ENCODE measurements at regions not wholly inside any gene's neighbourhood (a gene's known extent, or its start where the extent isn't known, plus 50 kb on each side); places are given as distances from the start of the nearest gene placed in this dataset.

- ChIA-PET CTCF (no interaction called here), POLR2A (interaction anchor here (0.8 kb wide), 1 partner anchor 9 kb away, joined by 4 read pairs; no protein-coding TSS in a partner anchor)
- no TSS peak for BruUV-seq (replicated peaks)
- no peak for TF ChIP-seq CTCF (IDR thresholded peaks at IDR 0.05; ENCODE audit: unreplicated experiment)
- Mint-ChIP-seq H3K36me3 (ENCODE audit: insufficient read depth, unreplicated experiment) (no peaks in the 10 kb centered on the region), H3K9me3 (ENCODE audit: unreplicated experiment) (no peaks in the 10 kb centered on the region), H3K4me3 (ENCODE audit: unreplicated experiment) (no peak overlapping the region), H3K27me3 (ENCODE audit: insufficient read depth, unreplicated experiment) (no peaks in the 10 kb centered on the region), H3K27ac (ENCODE audit: low read depth, unreplicated experiment) (peak overlapping the region; percentile 67), H3K4me1 (ENCODE audit: insufficient read depth, unreplicated experiment) (no peaks in the 10 kb centered on the region)
- no peak for DNase-seq (ENCODE audit: unreplicated experiment)
- intact Hi-C loops (cut with micrococcal nuclease) = no loop called here
Measured at GRCh38 chr7:94111009-94111408, 106.9 kb upstream of the BET1 start.

GRCh38 chr7:94115316-94115715, 111.2 kb upstream of the BET1 start:
- TF ChIP-seq CTCF (IDR thresholded peaks at IDR 0.05; ENCODE audit: unreplicated experiment) = no peak
- DNase-seq (ENCODE audit: unreplicated experiment) = no peak
- Mint-ChIP-seq H3K36me3 (ENCODE audit: insufficient read depth, unreplicated experiment) (no peaks in the 10 kb centered on the region), H3K4me1 (ENCODE audit: insufficient read depth, unreplicated experiment) (no peaks in the 10 kb centered on the region), H3K4me3 (ENCODE audit: unreplicated experiment) (no peak overlapping the region), H3K27ac (ENCODE audit: low read depth, unreplicated experiment) (no peak overlapping the region), H3K27me3 (ENCODE audit: insufficient read depth, unreplicated experiment) (no peaks in the 10 kb centered on the region), H3K9me3 (ENCODE audit: unreplicated experiment) (no peaks in the 10 kb centered on the region)
- BruUV-seq (replicated peaks) = no TSS peak
- intact Hi-C loops (cut with micrococcal nuclease) = no loop called here
- POLR2A ChIA-PET = no interaction called here
- CTCF ChIA-PET = no interaction called here

- Mint-ChIP-seq H3K27ac (ENCODE audit: low read depth, unreplicated experiment) (no peak overlapping the region), H3K27me3 (ENCODE audit: insufficient read depth, unreplicated experiment) (no peaks in the 10 kb centered on the region), H3K4me1 (ENCODE audit: insufficient read depth, unreplicated experiment) (no peaks in the 10 kb centered on the region), H3K9me3 (ENCODE audit: unreplicated experiment) (no peaks in the 10 kb centered on the region), H3K36me3 (ENCODE audit: insufficient read depth, unreplicated experiment) (no peaks in the 10 kb centered on the region), H3K4me3 (ENCODE audit: unreplicated experiment) (no peak overlapping the region)
- ChIA-PET POLR2A (interaction anchor here (0.7 to 0.9 kb wide), 2 partner anchors 9 to 589 kb away, joined by 3 to 4 read pairs; no protein-coding TSS in a partner anchor), CTCF (interaction anchor here (0.6 to 0.9 kb wide), 2 partner anchors 9 to 324 kb away, joined by 3 read pairs; no protein-coding TSS in a partner anchor)
- intact Hi-C loops (cut with micrococcal nuclease) = no loop called here
- no peak for TF ChIP-seq CTCF (IDR thresholded peaks at IDR 0.05; ENCODE audit: unreplicated experiment)
- no TSS peak for BruUV-seq (replicated peaks)
- no peak for DNase-seq (ENCODE audit: unreplicated experiment)
Measured at GRCh38 chr7:94123136-94123535, 119.0 kb upstream of the BET1 start.

GRCh38 chr7:94127026-94127425, 122.9 kb upstream of the BET1 start:
- Mint-ChIP-seq H3K27me3 (ENCODE audit: insufficient read depth, unreplicated experiment) (no peaks in the 10 kb centered on the region), H3K9me3 (ENCODE audit: unreplicated experiment) (no peaks in the 10 kb centered on the region), H3K4me3 (ENCODE audit: unreplicated experiment) (no peak overlapping the region), H3K4me1 (ENCODE audit: insufficient read depth, unreplicated experiment) (peaks cover 18% of the 10 kb centered on the region), H3K27ac (ENCODE audit: low read depth, unreplicated experiment) (no peak overlapping the region), H3K36me3 (ENCODE audit: insufficient read depth, unreplicated experiment) (peaks cover 7% of the 10 kb centered on the region)
- no TSS peak for BruUV-seq (replicated peaks)
- ChIA-PET POLR2A (no interaction called here), CTCF (no interaction called here)
- no peak for TF ChIP-seq CTCF (IDR thresholded peaks at IDR 0.05; ENCODE audit: unreplicated experiment)
- intact Hi-C loops (cut with micrococcal nuclease) = no loop called here
- no peak for DNase-seq (ENCODE audit: unreplicated experiment)
